Natural killer cell (primary cell): ENCODE measurements at regions not wholly inside any gene's neighbourhood (a gene's known extent, or its start where the extent isn't known, plus 50 kb on each side); places are given as distances from the start of the nearest gene placed in this dataset.

ENCODE experiments used
- ATAC-seq, 3 donors: fragments of 150-1000 bp in 2 of 3; fragments of 200-7000 bp in 1 of 3; cut with Tn5 transposase; 1 replicate in 1 of 3; 2 replicates in 2 of 3; pipeline ENCODE4 v1.10.0; 2021; ENCODE audit warnings: mild to moderate bottlenecking in 2 of 3, moderate library complexity in 2 of 3
- DNase-seq, 2 donors: peaks; one replicate each; pipeline versions ENCODE4 v3.0.0 to v3.0.0-alpha.2; 2013 to 2021; ENCODE audit warnings: mixed read lengths in 1 of 2
- H3K27ac ChIP-seq: one replicate; pipeline ENCODE4 v1.5.1; 2013; ENCODE audit warnings: mild to moderate bottlenecking, low read length
- H3K27me3 ChIP-seq: one replicate; pipeline ENCODE4 v1.6.1; 2013; ENCODE audit warnings: low read length; ENCODE audit not compliant: control insufficient read depth, insufficient read depth
- H3K36me3 ChIP-seq: one replicate; pipeline ENCODE4 v1.6.1; 2013; ENCODE audit warnings: low read length; ENCODE audit not compliant: control insufficient read depth, insufficient read depth
- H3K4me1 ChIP-seq: one replicate; pipeline ENCODE4 v1.6.1; 2013; ENCODE audit warnings: low read length; ENCODE audit not compliant: control insufficient read depth, insufficient read depth
- H3K4me3 ChIP-seq: one replicate; pipeline ENCODE4 v1.5.1; 2013; ENCODE audit warnings: low read length
- H3K9me3 ChIP-seq: one replicate; pipeline ENCODE4 v1.6.1; 2013; ENCODE audit warnings: low read length; ENCODE audit not compliant: control insufficient read depth, insufficient read depth
- H3K27ac Mint-ChIP-seq, 2 donors: one replicate each; pipeline ENCODE4 v1.8.0; 2022; ENCODE audit warnings: mild to moderate bottlenecking in 2 of 2, mixed read lengths in 2 of 2, moderate library complexity in 1 of 2
- H3K27me3 Mint-ChIP-seq, 2 donors: one replicate each; pipeline ENCODE4 v1.8.0; 2022; ENCODE audit warnings: low read depth in 2 of 2, mixed read lengths in 2 of 2
- H3K36me3 Mint-ChIP-seq: one replicate; pipeline ENCODE4 v1.8.0; 2022; ENCODE audit warnings: mixed read lengths
- H3K4me1 Mint-ChIP-seq, 2 donors: one replicate each; pipeline ENCODE4 v1.8.0; 2022; ENCODE audit warnings: mixed read lengths in 2 of 2
- H3K4me3 Mint-ChIP-seq: one replicate; pipeline ENCODE4 v1.8.0; 2022; ENCODE audit warnings: mild to moderate bottlenecking, moderate library complexity, mixed read lengths
- H3K9me3 Mint-ChIP-seq, 2 donors: one replicate each; pipeline ENCODE4 v1.8.0; 2022; ENCODE audit warnings: mixed read lengths in 2 of 2
- CTCF ChIP-seq: fragments of 200-600 bp; IDR thresholded peaks from one replicate; pipeline ENCODE4 v1.8.0; 2022; ENCODE audit warnings: antibody characterized with exemption
- WGBS: methylation state at CpG from one replicate; pipeline ENCODE4 v1.1.7; 2013; ENCODE audit warnings: missing lambda C conversion rate; ENCODE audit not compliant: insufficient coverage; 5-methylcytosine and 5-hydroxymethylcytosine counted together
- intact Hi-C: fragments of 100-400 bp; cut with micrococcal nuclease; formaldehyde crosslinking; loops from one replicate; pipeline ENCODE4 v1.14.2; 2022

- no peak overlapping the region for H3K27ac ChIP-seq
- no peaks in the 10 kb centered on the region for H3K36me3 ChIP-seq
- Mint-ChIP-seq H3K4me1 (no peaks in the 10 kb centered on the region), H3K27ac (no peak overlapping the region), H3K9me3 (peaks cover 11 to 15% of the 10 kb centered on the region in 2 donors), H3K4me3 (no peak overlapping the region), H3K27me3 (no peaks in the 10 kb centered on the region), H3K36me3 (peaks cover 6% of the 10 kb centered on the region)
- intact Hi-C loops, result no loop called here
- H3K4me1 ChIP-seq, result no peaks in the 10 kb centered on the region
- H3K9me3 ChIP-seq, result no peaks in the 10 kb centered on the region
- H3K4me3 ChIP-seq, result no peak overlapping the region
- 69% methylated on average over 2 of the region's 3 CpGs for WGBS
- no peaks in the 10 kb centered on the region for H3K27me3 ChIP-seq
- DNase-seq (no peak), ATAC-seq (no peak)
- TF ChIP-seq CTCF, result no peak
These were observed 308.1 kb upstream of the EPHA7 start for GRCh38 chr6:93727447-93727846.

- H3K4me3 ChIP-seq, result no peak overlapping the region
- TF ChIP-seq CTCF, result no peak
- no peaks in the 10 kb centered on the region for H3K9me3 ChIP-seq
- H3K36me3 Mint-ChIP-seq, result no peaks in the 10 kb centered on the region
- no peaks in the 10 kb centered on the region for H3K4me1 ChIP-seq
- no peaks in the 10 kb centered on the region for H3K36me3 ChIP-seq
- H3K27me3 Mint-ChIP-seq, result no peaks in the 10 kb centered on the region
- H3K4me3 Mint-ChIP-seq, result no peak overlapping the region
- H3K27me3 ChIP-seq, result no peaks in the 10 kb centered on the region
- H3K9me3 Mint-ChIP-seq, result peaks cover 2 to 15% of the 10 kb centered on the region in 2 donors
- no peak overlapping the region for H3K27ac Mint-ChIP-seq
- intact Hi-C loops, result no loop called here
- no peak for ATAC-seq
- H3K27ac ChIP-seq, result no peak overlapping the region
- WGBS, result 80% methylated on average over 3 of the region's 3 CpGs
- no peaks in the 10 kb centered on the region for H3K4me1 Mint-ChIP-seq
- DNase-seq, result no peak
These were observed 302.2 kb upstream of the EPHA7 start for GRCh38 chr6:93721386-93722048.

GRCh38 chr6:93713974-93714373 is 294.6 kb upstream of the EPHA7 start:
- H3K27ac ChIP-seq, result no peak overlapping the region
- H3K4me3 ChIP-seq, result no peak overlapping the region
- H3K9me3 ChIP-seq, result peaks cover 23% of the 10 kb centered on the region
- H3K27me3 ChIP-seq, result no peaks in the 10 kb centered on the region
- Mint-ChIP-seq H3K27me3 (no peaks in the 10 kb centered on the region), H3K9me3 (peaks cover 3 to 12% of the 10 kb centered on the region in 2 donors), H3K27ac (no peak overlapping the region), H3K4me3 (no peak overlapping the region), H3K4me1 (no peaks in the 10 kb centered on the region), H3K36me3 (no peaks in the 10 kb centered on the region)
- intact Hi-C loops, result no loop called here
- no peaks in the 10 kb centered on the region for H3K4me1 ChIP-seq
- ATAC-seq (no peak), DNase-seq (no peak)
- no peaks in the 10 kb centered on the region for H3K36me3 ChIP-seq
- TF ChIP-seq CTCF, result no peak

GRCh38 chr6:93703431-93703830 is 284.1 kb upstream of the EPHA7 start:
- H3K27me3 Mint-ChIP-seq, result no peaks in the 10 kb centered on the region
- no peak for TF ChIP-seq CTCF
- peaks cover 4% of the 10 kb centered on the region for H3K36me3 Mint-ChIP-seq
- Histone ChIP-seq H3K4me3 (no peak overlapping the region), H3K9me3 (peaks cover 12% of the 10 kb centered on the region), H3K27ac (no peak overlapping the region), H3K36me3 (no peaks in the 10 kb centered on the region), H3K27me3 (no peaks in the 10 kb centered on the region), H3K4me1 (no peaks in the 10 kb centered on the region)
- peaks cover 19 to 30% of the 10 kb centered on the region in 2 donors for H3K9me3 Mint-ChIP-seq
- no peaks in the 10 kb centered on the region for H3K4me1 Mint-ChIP-seq
- intact Hi-C loops, result no loop called here
- 67% methylated on average over 1 of the region's 1 CpG for WGBS
- ATAC-seq, result no peak
- H3K27ac Mint-ChIP-seq, result no peak overlapping the region
- H3K4me3 Mint-ChIP-seq, result no peak overlapping the region
- no peak for DNase-seq
